HCT116 (cell line): ENCODE measurements at regions not wholly inside any gene's neighbourhood (a gene's known extent, or its start where the extent isn't known, plus 50 kb on each side); places are given as distances from the start of the nearest gene placed in this dataset.

Experiments
- POLR2A ChIP-seq: IDR thresholded peaks from 2 replicates; pipeline ENCODE4 v1.7.0; 2011; ENCODE audit warnings: borderline replicate concordance; ENCODE audit not compliant: insufficient read depth, insufficient read length; ENCODE audit errors: extremely low read depth
- TF ChIP-seq, protein P1 (sequence below), 3 experiments: fragments of 200-600 bp in 1 of 3; sonication (generic) in 1 of 3; IDR thresholded peaks in 2 of 3; conservative IDR thresholded peaks in 1 of 3; 2 replicates each; pipeline ENCODE4 v1.5.1; 2012 to 2017; ENCODE audit warnings: low read depth in 2 of 3, low read length in 2 of 3, antibody characterized with exemption in 1 of 3, borderline replicate concordance in 1 of 3, control low read depth in 1 of 3, mild to moderate bottlenecking in 1 of 3, mixed read lengths in 1 of 3, mixed run types in 1 of 3, moderate library complexity in 1 of 3; ENCODE audit not compliant: insufficient read depth in 1 of 3

DNA sequence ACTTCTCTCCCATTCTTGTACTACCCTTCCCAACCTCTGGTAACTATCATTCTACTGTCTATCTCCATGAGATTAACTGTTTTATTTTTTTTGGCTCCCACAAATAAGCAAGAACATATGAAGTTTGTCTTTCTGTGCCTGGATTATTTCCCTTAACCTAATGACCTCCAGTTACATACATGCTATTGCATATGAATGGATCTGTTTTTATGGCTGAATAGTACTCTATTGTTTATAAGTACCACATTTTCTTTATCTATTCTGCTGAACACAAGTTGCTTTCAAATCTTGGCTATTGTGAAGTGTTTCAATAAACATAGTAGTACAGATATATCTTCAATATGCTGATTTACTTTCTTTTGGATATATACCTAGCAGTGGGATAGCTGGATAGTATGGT is 376.6 kb upstream of the KCND2 start:
- TF ChIP-seq, protein P1, sequence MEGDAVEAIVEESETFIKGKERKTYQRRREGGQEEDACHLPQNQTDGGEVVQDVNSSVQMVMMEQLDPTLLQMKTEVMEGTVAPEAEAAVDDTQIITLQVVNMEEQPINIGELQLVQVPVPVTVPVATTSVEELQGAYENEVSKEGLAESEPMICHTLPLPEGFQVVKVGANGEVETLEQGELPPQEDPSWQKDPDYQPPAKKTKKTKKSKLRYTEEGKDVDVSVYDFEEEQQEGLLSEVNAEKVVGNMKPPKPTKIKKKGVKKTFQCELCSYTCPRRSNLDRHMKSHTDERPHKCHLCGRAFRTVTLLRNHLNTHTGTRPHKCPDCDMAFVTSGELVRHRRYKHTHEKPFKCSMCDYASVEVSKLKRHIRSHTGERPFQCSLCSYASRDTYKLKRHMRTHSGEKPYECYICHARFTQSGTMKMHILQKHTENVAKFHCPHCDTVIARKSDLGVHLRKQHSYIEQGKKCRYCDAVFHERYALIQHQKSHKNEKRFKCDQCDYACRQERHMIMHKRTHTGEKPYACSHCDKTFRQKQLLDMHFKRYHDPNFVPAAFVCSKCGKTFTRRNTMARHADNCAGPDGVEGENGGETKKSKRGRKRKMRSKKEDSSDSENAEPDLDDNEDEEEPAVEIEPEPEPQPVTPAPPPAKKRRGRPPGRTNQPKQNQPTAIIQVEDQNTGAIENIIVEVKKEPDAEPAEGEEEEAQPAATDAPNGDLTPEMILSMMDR (IDR thresholded peaks at IDR 0.05 in 2 of 3, conservative IDR thresholded peaks at IDR 0.05 in 1 of 3; ENCODE audit: borderline replicate concordance in 1 of 3, insufficient read depth in 1 of 3, low read depth in 2 of 3, low read length in 2 of 3) = no peak
- TF ChIP-seq POLR2A = no peak
